HG02943 (cell line): ENCODE measurements at regions not wholly inside any gene's neighbourhood (a gene's known extent, or its start where the extent isn't known, plus 50 kb on each side); places are given as distances from the start of the nearest gene placed in this dataset.
"Not testable (repeated sequence)": the region's sequence is repeated elsewhere in the genome, so short reads cannot be mapped to it uniquely, and the experiment has no call there.

ENCODE experiments used
- ATAC-seq: cut with Tn5 transposase; IDR thresholded peaks from one replicate; pipeline ENCODE4 v1.9.1; 2021; ENCODE audit warnings: mild to moderate bottlenecking, low read depth, moderate library complexity; ENCODE audit not compliant: unreplicated experiment

- no peak for ATAC-seq
These were observed 56.3 kb upstream of the PRDM9 start for GRCh38 chr5:23451156-23451555.

- no peak for ATAC-seq
These were observed 57.2 kb upstream of the PRDM9 start for GRCh38 chr5:23450187-23450586.

- no peak for ATAC-seq
These were observed 58.8 kb upstream of the PRDM9 start for GRCh38 chr5:23448627-23449026.

GRCh38 chr5:23446424-23446823 is 61.0 kb upstream of the PRDM9 start:
- ATAC-seq: no peak

GRCh38 chr5:23445573-23445972 is 61.8 kb upstream of the PRDM9 start:
- no peak for ATAC-seq

GRCh38 chr5:23440703-23441102 is 66.7 kb upstream of the PRDM9 start:
- no peak for ATAC-seq

- no peak for ATAC-seq
These were observed 70.4 kb upstream of the PRDM9 start for GRCh38 chr5:23437011-23437410.

- ATAC-seq: no peak
These were observed 73.7 kb upstream of the PRDM9 start for GRCh38 chr5:23433534-23434315.

- no peak for ATAC-seq
These were observed 78.7 kb upstream of the PRDM9 start for GRCh38 chr5:23428705-23429104.

- not testable (repeated sequence) for ATAC-seq
These were observed 87.2 kb upstream of the PRDM9 start for GRCh38 chr5:23420214-23420613.

- ATAC-seq: no peak
These were observed 88.3 kb upstream of the PRDM9 start for GRCh38 chr5:23419115-23419514.

GRCh38 chr5:23412515-23412914 is 94.9 kb upstream of the PRDM9 start:
- ATAC-seq: no peak

GRCh38 chr5:23411994-23412393 is 95.4 kb upstream of the PRDM9 start:
- no peak for ATAC-seq

- ATAC-seq: no peak
These were observed 96.2 kb upstream of the PRDM9 start for GRCh38 chr5:23411200-23411599.

GRCh38 chr5:23410775-23411174 is 96.6 kb upstream of the PRDM9 start:
- ATAC-seq: not testable (repeated sequence)

- ATAC-seq: no peak
These were observed 101.9 kb upstream of the PRDM9 start for GRCh38 chr5:23405316-23406068.

GRCh38 chr5:23402585-23402984 is 104.8 kb upstream of the PRDM9 start:
- ATAC-seq: no peak

- ATAC-seq: no peak
These were observed 106.5 kb upstream of the PRDM9 start for GRCh38 chr5:23400951-23401350.

GRCh38 chr5:23396346-23396745 is 111.1 kb upstream of the PRDM9 start:
- no peak for ATAC-seq

GRCh38 chr5:23389291-23390101 is 117.9 kb upstream of the PRDM9 start:
- no peak for ATAC-seq

GRCh38 chr5:23385036-23385435 is 122.4 kb upstream of the PRDM9 start:
- ATAC-seq: no peak
